Type B pancreatic cell (in vitro differentiated cells): ENCODE measurements at regions not wholly inside any gene's neighbourhood (a gene's known extent, or its start where the extent isn't known, plus 50 kb on each side); places are given as distances from the start of the nearest gene placed in this dataset.

ENCODE experiments used
- DNase-seq: peaks from one replicate; pipeline ENCODE4 v3.0.0; 2021; ENCODE audit warnings: mixed read lengths; ENCODE audit not compliant: unreplicated experiment; ENCODE audit errors: extremely low spot score
- H3K27ac Mint-ChIP-seq: 2 replicates; pipeline ENCODE4 v1.8.0; 2021; ENCODE audit warnings: mild to moderate bottlenecking, mixed read lengths
- H3K27me3 Mint-ChIP-seq: 2 replicates; pipeline ENCODE4 v1.8.0; 2021; ENCODE audit warnings: mixed read lengths
- H3K36me3 Mint-ChIP-seq: 2 replicates; pipeline ENCODE4 v1.8.0; 2021; ENCODE audit warnings: mixed read lengths
- H3K4me1 Mint-ChIP-seq: one replicate; pipeline ENCODE4 v1.8.0; 2021; ENCODE audit warnings: mixed read lengths; ENCODE audit not compliant: unreplicated experiment
- H3K4me3 Mint-ChIP-seq: 2 replicates; pipeline ENCODE4 v1.8.0; 2021; ENCODE audit warnings: mild to moderate bottlenecking, mixed read lengths
- H3K9me3 Mint-ChIP-seq: 2 replicates; pipeline ENCODE4 v1.8.0; 2021; ENCODE audit warnings: mixed read lengths
- CTCF ChIP-seq: fragments of 200-600 bp; sonication (generic); conservative IDR thresholded peaks from 2 replicates; pipeline ENCODE4 v1.5.0; 2021; ENCODE audit warnings: antibody characterized with exemption, mild to moderate bottlenecking

- H3K27me3 Mint-ChIP-seq = peaks cover 10% of the 10 kb centered on the region
- no peak overlapping the region for H3K27ac Mint-ChIP-seq
- peaks cover 7% of the 10 kb centered on the region for H3K4me1 Mint-ChIP-seq
- no peak for DNase-seq
- H3K4me3 Mint-ChIP-seq = no peak overlapping the region
- H3K9me3 Mint-ChIP-seq = no peaks in the 10 kb centered on the region
- no peaks in the 10 kb centered on the region for H3K36me3 Mint-ChIP-seq
- TF ChIP-seq CTCF = peak; percentile 75
These were observed 67.3 kb upstream of the UPP2 start for GRCh38 chr2:158034198-158034866.

DNA sequence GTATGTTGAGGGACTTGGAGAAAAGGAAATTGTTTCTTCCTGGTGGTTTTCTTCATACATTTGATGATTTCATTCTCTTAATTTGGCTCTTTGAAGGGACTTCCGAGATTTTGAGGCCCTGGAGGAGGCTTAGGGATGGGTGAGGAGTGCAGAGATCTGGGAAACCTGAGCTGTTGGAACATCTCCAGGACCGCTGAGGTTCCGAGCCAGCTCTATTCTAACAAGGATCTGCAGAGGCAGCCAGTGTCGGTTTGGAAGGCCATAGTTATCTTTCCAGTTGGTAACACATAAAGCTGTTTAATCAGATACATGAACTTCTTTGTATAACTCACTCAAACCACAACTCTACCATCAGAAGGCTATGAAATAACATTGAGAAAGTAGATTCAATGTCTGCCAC, 70.3 kb upstream of the UPP2 start:
- peaks cover 10% of the 10 kb centered on the region for H3K27me3 Mint-ChIP-seq
- H3K4me3 Mint-ChIP-seq = no peak overlapping the region
- H3K4me1 Mint-ChIP-seq = peaks cover 7% of the 10 kb centered on the region
- no peak overlapping the region for H3K27ac Mint-ChIP-seq
- H3K9me3 Mint-ChIP-seq = peaks cover 2% of the 10 kb centered on the region
- DNase-seq = no peak
- TF ChIP-seq CTCF = no peak
- no peaks in the 10 kb centered on the region for H3K36me3 Mint-ChIP-seq

GRCh38 chr2:158025255-158025996, 76.2 kb upstream of the UPP2 start:
- H3K4me1 Mint-ChIP-seq = peaks cover 4% of the 10 kb centered on the region
- TF ChIP-seq CTCF = no peak
- H3K9me3 Mint-ChIP-seq = peaks cover 5% of the 10 kb centered on the region
- H3K27ac Mint-ChIP-seq = no peak overlapping the region
- H3K36me3 Mint-ChIP-seq = no peaks in the 10 kb centered on the region
- no peak for DNase-seq
- H3K4me3 Mint-ChIP-seq = no peak overlapping the region
- H3K27me3 Mint-ChIP-seq = no peaks in the 10 kb centered on the region

DNA sequence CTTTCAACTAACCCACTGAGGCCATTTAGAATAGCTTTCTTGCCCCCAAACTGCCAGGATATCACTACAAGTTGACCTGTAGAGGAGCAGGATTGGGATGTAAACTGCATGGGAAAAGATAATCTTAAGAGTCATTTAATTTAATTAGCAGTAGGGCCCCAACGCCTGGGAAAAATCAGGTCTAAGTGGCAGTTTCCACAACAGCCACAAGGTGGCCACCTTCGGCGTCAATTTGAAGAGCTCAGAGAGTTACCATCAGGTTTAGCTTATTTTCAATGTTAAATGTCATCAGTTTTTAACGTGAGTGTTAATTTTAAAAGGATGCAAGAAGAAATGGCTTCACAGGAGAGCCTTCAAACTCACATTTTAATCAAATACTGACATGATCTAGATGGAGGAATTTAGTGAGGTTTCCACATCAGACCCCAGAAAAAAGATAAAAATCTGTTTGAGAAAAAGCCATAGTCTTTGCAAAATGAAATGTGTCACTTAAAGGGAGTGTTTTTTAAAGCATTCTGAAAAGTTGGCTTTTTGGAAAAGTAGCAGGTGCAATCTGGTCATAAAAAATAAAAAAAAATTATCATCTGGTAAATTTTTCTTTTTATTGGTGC, 77.3 kb upstream of the UPP2 start:
- peak; percentile 95 for TF ChIP-seq CTCF
- no peak for DNase-seq
- H3K27me3 Mint-ChIP-seq = no peaks in the 10 kb centered on the region
- peaks cover 5% of the 10 kb centered on the region for H3K9me3 Mint-ChIP-seq
- no peak overlapping the region for H3K27ac Mint-ChIP-seq
- peaks cover 4% of the 10 kb centered on the region for H3K4me1 Mint-ChIP-seq
- no peaks in the 10 kb centered on the region for H3K36me3 Mint-ChIP-seq
- no peak overlapping the region for H3K4me3 Mint-ChIP-seq

DNA sequence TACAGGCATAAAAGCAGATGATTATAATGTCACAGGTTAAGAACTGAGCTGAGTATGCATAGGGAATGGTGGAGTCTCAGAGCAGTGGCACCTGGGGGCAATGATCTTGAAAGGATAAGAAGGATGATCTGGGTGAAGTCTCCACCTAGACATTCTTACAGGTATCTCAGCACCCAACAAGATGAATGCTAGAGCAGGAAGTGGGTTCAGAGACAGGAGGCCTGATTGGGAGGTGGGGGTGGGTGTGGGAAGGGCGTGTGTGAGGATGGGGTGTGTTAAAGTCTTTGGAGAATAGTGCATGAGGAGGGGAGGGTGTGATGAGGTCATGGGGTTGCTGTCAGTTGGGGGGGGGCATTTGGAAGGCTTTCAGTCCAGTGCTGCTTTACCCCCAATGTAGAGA, 78.8 kb upstream of the UPP2 start:
- H3K27ac Mint-ChIP-seq = no peak overlapping the region
- no peaks in the 10 kb centered on the region for H3K36me3 Mint-ChIP-seq
- TF ChIP-seq CTCF = no peak

More for the DNA sequence above, 78.8 kb upstream of the UPP2 start:
- H3K9me3 Mint-ChIP-seq = peaks cover 5% of the 10 kb centered on the region
- no peaks in the 10 kb centered on the region for H3K27me3 Mint-ChIP-seq
- peaks cover 4% of the 10 kb centered on the region for H3K4me1 Mint-ChIP-seq
- no peak overlapping the region for H3K4me3 Mint-ChIP-seq
- DNase-seq = no peak
